Neural progenitor cell (in vitro differentiated cells): ENCODE measurements at regions not wholly inside any gene's neighbourhood (a gene's known extent, or its start where the extent isn't known, plus 50 kb on each side); places are given as distances from the start of the nearest gene placed in this dataset.

ENCODE experiments used
- EZH2 ChIP-seq: fragments of 200-600 bp; sonication (generic); IDR thresholded peaks from 2 replicates; pipeline ENCODE4 v1.6.1; 2017; ENCODE audit warnings: antibody characterized with exemption, mild to moderate bottlenecking, moderate library complexity
- TF ChIP-seq, protein P1 (sequence below): fragments of 200-600 bp; sonication (generic); IDR thresholded peaks from 2 replicates; pipeline ENCODE4 v1.5.1; 2017; ENCODE audit warnings: antibody characterized with exemption, mild to moderate bottlenecking

DNA sequence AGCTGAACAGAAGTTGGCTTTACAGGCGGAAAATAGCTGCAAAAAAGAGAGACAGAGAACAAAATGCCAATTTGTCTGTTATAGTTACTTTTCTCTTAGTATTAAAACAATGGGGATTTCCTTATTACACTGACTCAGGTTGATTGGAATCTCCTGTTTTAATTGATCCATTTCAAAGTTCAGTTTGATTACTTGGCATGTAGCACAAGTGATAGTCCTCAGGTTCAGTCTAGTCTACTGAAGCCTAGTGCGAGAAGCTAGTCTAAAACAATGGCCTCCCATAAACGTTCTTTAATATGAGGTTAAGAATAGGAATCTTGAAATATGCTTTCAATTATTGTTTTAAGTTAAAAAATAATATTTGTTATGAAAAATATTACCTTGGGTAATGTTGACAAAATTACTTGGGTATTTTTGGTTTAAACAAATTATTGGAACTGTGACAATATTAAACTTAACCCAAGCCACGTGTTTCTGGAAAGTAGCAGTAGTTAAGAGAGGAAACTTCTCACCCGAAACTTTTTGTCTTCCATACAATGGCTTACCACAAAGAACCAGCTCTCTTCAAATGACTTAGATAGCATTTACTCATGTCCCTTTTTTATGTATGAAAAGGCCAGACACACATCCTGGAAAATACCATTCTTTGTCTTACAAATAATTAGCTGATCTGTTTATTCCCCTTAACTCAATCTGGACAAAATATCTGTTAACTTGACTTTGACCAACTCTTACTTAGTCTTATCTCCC, 1326.2 kb upstream of the TMEFF2 start:
- TF ChIP-seq, protein P1, sequence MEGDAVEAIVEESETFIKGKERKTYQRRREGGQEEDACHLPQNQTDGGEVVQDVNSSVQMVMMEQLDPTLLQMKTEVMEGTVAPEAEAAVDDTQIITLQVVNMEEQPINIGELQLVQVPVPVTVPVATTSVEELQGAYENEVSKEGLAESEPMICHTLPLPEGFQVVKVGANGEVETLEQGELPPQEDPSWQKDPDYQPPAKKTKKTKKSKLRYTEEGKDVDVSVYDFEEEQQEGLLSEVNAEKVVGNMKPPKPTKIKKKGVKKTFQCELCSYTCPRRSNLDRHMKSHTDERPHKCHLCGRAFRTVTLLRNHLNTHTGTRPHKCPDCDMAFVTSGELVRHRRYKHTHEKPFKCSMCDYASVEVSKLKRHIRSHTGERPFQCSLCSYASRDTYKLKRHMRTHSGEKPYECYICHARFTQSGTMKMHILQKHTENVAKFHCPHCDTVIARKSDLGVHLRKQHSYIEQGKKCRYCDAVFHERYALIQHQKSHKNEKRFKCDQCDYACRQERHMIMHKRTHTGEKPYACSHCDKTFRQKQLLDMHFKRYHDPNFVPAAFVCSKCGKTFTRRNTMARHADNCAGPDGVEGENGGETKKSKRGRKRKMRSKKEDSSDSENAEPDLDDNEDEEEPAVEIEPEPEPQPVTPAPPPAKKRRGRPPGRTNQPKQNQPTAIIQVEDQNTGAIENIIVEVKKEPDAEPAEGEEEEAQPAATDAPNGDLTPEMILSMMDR, result no peak
- no peak for TF ChIP-seq EZH2
